K562 (cell line): ENCODE measurements at regions not wholly inside any gene's neighbourhood (a gene's known extent, or its start where the extent isn't known, plus 50 kb on each side); places are given as distances from the start of the nearest gene placed in this dataset.

Experiments used
- ATAC-seq: fragments of 200-7000 bp; cut with Tn5 transposase; 3 replicates; pipeline ENCODE4 v1.9.1; 2020; ENCODE audit warnings: moderate library complexity
- BruUV-seq: library from RNA; stranded (reverse); fragments of 400-500 nt; replicated peaks from 2 replicates; lab custom pipeline; 2021; lab: Mats Ljungman, UMichigan
- CTCF ChIA-PET: fragments of 300-600 bp; formaldehyde crosslinking; extraction: SDS; loops from one replicate; lab custom pipeline; 2021; ENCODE audit warnings: low intra/inter-chr PET ratio; lab: Yijun Ruan, JAX
- POLR2A ChIA-PET: fragments of 300-600, 350-650 bp; sonication (Branson Sonifier 250); formaldehyde crosslinking; extraction: SDS; loops from one replicate; lab custom pipeline; 2021; ENCODE audit warnings: antibody characterized with exemption, inconsistent platforms; lab: Yijun Ruan, JAX
- DNase-seq, 4 experiments: peaks; one replicate each; pipeline versions ENCODE4 v3.0.0 to v3.0.0-alpha.2; 2011 to 2018; ENCODE audit warnings: low spot score in 3 of 4, mixed read lengths in 3 of 4; ENCODE audit errors: extremely low read depth in 1 of 4
- FAIRE-seq: peaks from 2 replicates; lab custom pipeline; 2011; peaks lifted over from hg19 to GRCh38; lab: Jason Lieb, UNC
- H2AFZ ChIP-seq: 2 replicates; pipeline ENCODE4 v1.6.0; 2011; ENCODE audit warnings: low read depth, low read length, control low read depth, inconsistent platforms
- H3K27ac ChIP-seq: fragments of 200-600 bp; 3 replicates; pipeline ENCODE4 v1.8.0; 2011; ENCODE audit warnings: low read depth, mild to moderate bottlenecking, control low read depth, inconsistent platforms, low read length, moderate library complexity, mixed read lengths; ENCODE audit errors: extremely low read depth
- H3K27me3 ChIP-seq, 2 experiments: fragments of 300-600 bp in 1 of 2; 2 replicates in 1 of 2; 3 replicates in 1 of 2; pipeline versions ENCODE4 v1.6.0 to v1.8.0; 2011; ENCODE audit warnings: inconsistent platforms in 2 of 2, low read length in 2 of 2, mild to moderate bottlenecking in 1 of 2, mixed read lengths in 1 of 2, moderate library complexity in 1 of 2; ENCODE audit not compliant: control insufficient read depth in 2 of 2, insufficient read depth in 2 of 2
- H3K36me3 ChIP-seq: fragments of 300-600 bp; 3 replicates; pipeline ENCODE4 v1.8.0; 2011; ENCODE audit warnings: mild to moderate bottlenecking, low read length, inconsistent platforms; ENCODE audit not compliant: control insufficient read depth, insufficient read depth
- H3K4me1 ChIP-seq, 2 experiments: fragments of 200-600 bp in 1 of 2; replicated peaks in 1 of 2; 2 replicates in 1 of 2; 3 replicates in 1 of 2; pipeline versions ENCODE4 v1.5.1 to v1.8.0; 2011; ENCODE audit warnings: inconsistent platforms in 2 of 2, low read length in 2 of 2, mild to moderate bottlenecking in 1 of 2, mixed read lengths in 1 of 2, moderate library complexity in 1 of 2; ENCODE audit not compliant: control insufficient read depth in 2 of 2, insufficient read depth in 2 of 2
- H3K4me2 ChIP-seq: 2 replicates; pipeline ENCODE4 v1.6.1; 2011; ENCODE audit warnings: low read length, control low read depth, inconsistent platforms, mixed read lengths; ENCODE audit not compliant: insufficient read depth
- H3K4me3 ChIP-seq: fragments of 200-600 bp; sonication (generic), shearing (Covaris generic); 2 replicates; pipeline ENCODE4 v1.5.1; 2016; ENCODE audit warnings: control low read depth, inconsistent platforms
- H3K79me2 ChIP-seq: fragments of 200-600 bp; 3 replicates; pipeline ENCODE4 v1.8.0; 2011; ENCODE audit warnings: low read length, inconsistent platforms; ENCODE audit not compliant: control insufficient read depth, insufficient read depth
- H3K9ac ChIP-seq, 2 experiments: 2 replicates each; pipeline versions ENCODE4 v1.6.0 to v1.6.1; 2011; ENCODE audit warnings: low read depth in 2 of 2, low read length in 2 of 2, control low read depth in 1 of 2, inconsistent platforms in 1 of 2, mild to moderate bottlenecking in 1 of 2, mixed read lengths in 1 of 2; ENCODE audit not compliant: insufficient read depth in 1 of 2
- H3K9me1 ChIP-seq: one replicate; pipeline ENCODE4 v1.6.0; 2011; ENCODE audit warnings: inconsistent platforms, mild to moderate bottlenecking, low read length, moderate library complexity; ENCODE audit not compliant: control insufficient read depth, insufficient read depth
- H3K9me3 ChIP-seq: replicated peaks from 2 replicates; pipeline ENCODE4 v1.5.1; 2011; ENCODE audit warnings: low read depth, low read length, inconsistent platforms; ENCODE audit not compliant: control insufficient read depth, insufficient read depth
- H4K20me1 ChIP-seq: replicated peaks from 2 replicates; pipeline ENCODE4 v1.6.1; 2011; ENCODE audit warnings: low read length, inconsistent platforms, mixed read lengths; ENCODE audit not compliant: control insufficient read depth, insufficient read depth
- ATF1 ChIP-seq, 2 experiments: fragments of 450-650 bp in 1 of 2; IDR thresholded peaks; 2 replicates each; pipeline ENCODE4 v1.6.1; 2016; ENCODE audit warnings: missing compliant biosample characterization in 1 of 2, missing genetic modification characterization in 1 of 2
- ATF3 ChIP-seq, 2 experiments: fragments of 450-650 bp in 1 of 2; sonication (generic) in 1 of 2; formaldehyde crosslinking in 1 of 2; IDR thresholded peaks in 1 of 2; conservative IDR thresholded peaks in 1 of 2; 2 replicates each; pipeline versions ENCODE4 v1.6.1 to v1.8.1; 2016 to 2023; ENCODE audit warnings: mild to moderate bottlenecking in 2 of 2, moderate library complexity in 2 of 2, inconsistent platforms in 1 of 2, missing genetic modification reagents in 1 of 2
- E4F1 ChIP-seq: fragments of 250-450 bp; sonication (Bioruptor Pico); IDR thresholded peaks from 2 replicates; pipeline ENCODE4 v1.5.0; 2021; ENCODE audit warnings: mild to moderate bottlenecking, borderline replicate concordance
- FOSL1 ChIP-seq: fragments of 200-800 bp; sonication (Bioruptor generic); conservative IDR thresholded peaks from 2 replicates; pipeline ENCODE4 v1.6.1; 2016; ENCODE audit warnings: missing genetic modification characterization, missing compliant biosample characterization
- SRSF7 ChIP-seq: fragments of 200-400 bp; formaldehyde crosslinking; optimal IDR thresholded peaks from 2 replicates; pipeline ENCODE3; 2017; ENCODE audit warnings: mild to moderate bottlenecking, low read depth, low read length
- WGBS: fragments of 100-300 bp; shearing (Covaris generic); methylation state at CpG from one replicate; pipeline ENCODE4 v1.1.6; 2016; ENCODE audit warnings: low coverage, mixed read lengths; ENCODE audit not compliant: insufficient coverage; ENCODE audit errors: missing lambda C conversion rate; 5-methylcytosine and 5-hydroxymethylcytosine counted together
- in situ Hi-C: fragments of 300-500 bp; cut with MboI; formaldehyde crosslinking; loops from 4 replicates; pipeline ENCODE4 v1.15.0; 2018; ENCODE audit warnings: inconsistent platforms, mixed read lengths
- intact Hi-C: fragments of 100-400 bp; cut with micrococcal nuclease; formaldehyde crosslinking; loops from 2 replicates; pipeline ENCODE4 v1.14.2; 2022
- TF ChIP-seq, protein P1 (sequence below): sonication (generic); formaldehyde crosslinking; IDR thresholded peaks from 2 replicates; pipeline ENCODE4 v1.8.0; 2022; ENCODE audit warnings: missing genetic modification reagents, mild to moderate bottlenecking, moderate library complexity, borderline replicate concordance
- TF ChIP-seq, protein P2 (sequence below): fragments of 450-650 bp; IDR thresholded peaks from 2 replicates; pipeline ENCODE4 v1.6.1; 2017; ENCODE audit warnings: antibody characterized with exemption, mild to moderate bottlenecking

GRCh38 chr1:109850827-109851226, 59.8 kb upstream of the CSF1 start:
- ChIA-PET CTCF (no interaction called here), POLR2A (interaction anchor here (0.9 to 1.3 kb wide), 3 partner anchors 12 to 45 kb away, joined by 3 to 4 read pairs (median 4); no protein-coding TSS in a partner anchor)
- Histone ChIP-seq H3K36me3 (no peaks in the 10 kb centered on the region), H3K4me1 (peaks cover 8 to 12% of the 10 kb centered on the region in 2 experiments; a peak in 4 of 5 replicates), H2AFZ (no peak overlapping the region), H3K27ac (no peak overlapping the region), H3K4me3 (no peak overlapping the region), H3K4me2 (no peak overlapping the region), H4K20me1 (no peaks in the 10 kb centered on the region), H3K9me1 (no peaks in the 10 kb centered on the region), H3K9ac (no peak overlapping the region), H3K79me2 (no peaks in the 10 kb centered on the region), H3K27me3 (no peaks in the 10 kb centered on the region), H3K9me3 (no peaks in the 10 kb centered on the region)
- intact Hi-C loops, result no loop called here
- no peak for DNase-seq
- no peak for FAIRE-seq
- 51% methylated on average over 4 of the region's 4 CpGs for WGBS
- ATAC-seq, result no peak
- in situ Hi-C loops, result no loop called here
- TF ChIP-seq E4F1 (no peak), FOSL1 (peak; percentile 61), ATF3 (IDR thresholded peaks at IDR 0.05) (peak; percentile 45), ATF3 (CRISPR knock-in tag; conservative IDR thresholded peaks at IDR 0.05) (no peak), ATF1 (CRISPR knock-in tag; IDR thresholded peaks at IDR 0.05) (no peak), ATF1 (tag; IDR thresholded peaks at IDR 0.05) (no peak), SRSF7 (no peak)
- TF ChIP-seq, protein P1, sequence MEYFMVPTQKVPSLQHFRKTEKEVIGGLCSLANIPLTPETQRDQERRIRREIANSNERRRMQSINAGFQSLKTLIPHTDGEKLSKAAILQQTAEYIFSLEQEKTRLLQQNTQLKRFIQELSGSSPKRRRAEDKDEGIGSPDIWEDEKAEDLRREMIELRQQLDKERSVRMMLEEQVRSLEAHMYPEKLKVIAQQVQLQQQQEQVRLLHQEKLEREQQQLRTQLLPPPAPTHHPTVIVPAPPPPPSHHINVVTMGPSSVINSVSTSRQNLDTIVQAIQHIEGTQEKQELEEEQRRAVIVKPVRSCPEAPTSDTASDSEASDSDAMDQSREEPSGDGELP (CRISPR knock-in tag), result no peak
- TF ChIP-seq, protein P2, sequence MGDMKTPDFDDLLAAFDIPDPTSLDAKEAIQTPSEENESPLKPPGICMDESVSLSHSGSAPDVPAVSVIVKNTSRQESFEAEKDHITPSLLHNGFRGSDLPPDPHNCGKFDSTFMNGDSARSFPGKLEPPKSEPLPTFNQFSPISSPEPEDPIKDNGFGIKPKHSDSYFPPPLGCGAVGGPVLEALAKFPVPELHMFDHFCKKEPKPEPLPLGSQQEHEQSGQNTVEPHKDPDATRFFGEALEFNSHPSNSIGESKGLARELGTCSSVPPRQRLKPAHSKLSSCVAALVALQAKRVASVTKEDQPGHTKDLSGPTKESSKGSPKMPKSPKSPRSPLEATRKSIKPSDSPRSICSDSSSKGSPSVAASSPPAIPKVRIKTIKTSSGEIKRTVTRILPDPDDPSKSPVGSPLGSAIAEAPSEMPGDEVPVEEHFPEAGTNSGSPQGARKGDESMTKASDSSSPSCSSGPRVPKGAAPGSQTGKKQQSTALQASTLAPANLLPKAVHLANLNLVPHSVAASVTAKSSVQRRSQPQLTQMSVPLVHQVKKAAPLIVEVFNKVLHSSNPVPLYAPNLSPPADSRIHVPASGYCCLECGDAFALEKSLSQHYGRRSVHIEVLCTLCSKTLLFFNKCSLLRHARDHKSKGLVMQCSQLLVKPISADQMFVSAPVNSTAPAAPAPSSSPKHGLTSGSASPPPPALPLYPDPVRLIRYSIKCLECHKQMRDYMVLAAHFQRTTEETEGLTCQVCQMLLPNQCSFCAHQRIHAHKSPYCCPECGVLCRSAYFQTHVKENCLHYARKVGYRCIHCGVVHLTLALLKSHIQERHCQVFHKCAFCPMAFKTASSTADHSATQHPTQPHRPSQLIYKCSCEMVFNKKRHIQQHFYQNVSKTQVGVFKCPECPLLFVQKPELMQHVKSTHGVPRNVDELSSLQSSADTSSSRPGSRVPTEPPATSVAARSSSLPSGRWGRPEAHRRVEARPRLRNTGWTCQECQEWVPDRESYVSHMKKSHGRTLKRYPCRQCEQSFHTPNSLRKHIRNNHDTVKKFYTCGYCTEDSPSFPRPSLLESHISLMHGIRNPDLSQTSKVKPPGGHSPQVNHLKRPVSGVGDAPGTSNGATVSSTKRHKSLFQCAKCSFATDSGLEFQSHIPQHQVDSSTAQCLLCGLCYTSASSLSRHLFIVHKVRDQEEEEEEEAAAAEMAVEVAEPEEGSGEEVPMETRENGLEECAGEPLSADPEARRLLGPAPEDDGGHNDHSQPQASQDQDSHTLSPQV, result no peak
- BruUV-seq, result no TSS peak
